Activated CD4-positive, alpha-beta T cell treated with anti-CD3 and anti-CD28 coated beads for 24 hours (primary cell): ENCODE measurements at regions not wholly inside any gene's neighbourhood (a gene's known extent, or its start where the extent isn't known, plus 50 kb on each side); places are given as distances from the start of the nearest gene placed in this dataset.

Source experiments
- DNase-seq, 2 donors: peaks; one replicate each; pipeline ENCODE4 v3.0.0-alpha.2; 2020; ENCODE audit warnings: low read depth in 2 of 2

- DNase-seq, result no peak
Measured at GRCh38 chr1:38719880-38720279, 139.7 kb downstream of the RRAGC start.

GRCh38 chr1:38718031-38718430, 141.5 kb downstream of the RRAGC start:
- no peak for DNase-seq

GRCh38 chr1:38716229-38716628, 143.3 kb downstream of the RRAGC start:
- DNase-seq, result no peak

GRCh38 chr1:38715415-38715814, 144.2 kb downstream of the RRAGC start:
- DNase-seq, result no peak

- no peak for DNase-seq
Measured at GRCh38 chr1:38712046-38712445, 147.5 kb downstream of the RRAGC start.

- no peak for DNase-seq
Measured at GRCh38 chr1:38708701-38709258, 150.8 kb downstream of the RRAGC start.

GRCh38 chr1:38701088-38701487, 158.5 kb downstream of the RRAGC start:
- no peak for DNase-seq

- DNase-seq, result no peak
Measured at GRCh38 chr1:38700077-38700470, 159.5 kb downstream of the RRAGC start.

GRCh38 chr1:38699330-38700076, 160.1 kb downstream of the RRAGC start:
- DNase-seq, result no peak

- DNase-seq, result no peak
Measured at GRCh38 chr1:38697387-38697786, 162.2 kb downstream of the RRAGC start.

GRCh38 chr1:38696371-38696770, 163.2 kb downstream of the RRAGC start:
- DNase-seq, result no peak

GRCh38 chr1:38693759-38694158, 165.8 kb downstream of the RRAGC start:
- no peak for DNase-seq

- DNase-seq, result no peak
Measured at GRCh38 chr1:38693031-38693430, 166.5 kb downstream of the RRAGC start.

- DNase-seq, result no peak
Measured at GRCh38 chr1:38690790-38691449, 168.7 kb downstream of the RRAGC start.

GRCh38 chr1:38686927-38687255, 172.7 kb downstream of the RRAGC start:
- no peak for DNase-seq

- no peak for DNase-seq
Measured at GRCh38 chr1:38686167-38686926, 173.2 kb downstream of the RRAGC start.

- DNase-seq, result no peak
Measured at GRCh38 chr1:38685388-38685787, 174.2 kb downstream of the RRAGC start.

GRCh38 chr1:38680801-38681510, 178.6 kb downstream of the RRAGC start:
- no peak for DNase-seq

GRCh38 chr1:38677756-38678155, 181.8 kb downstream of the RRAGC start:
- no peak for DNase-seq

GRCh38 chr1:38677311-38677710, 182.3 kb downstream of the RRAGC start:
- no peak for DNase-seq

- DNase-seq, result no peak
Measured at GRCh38 chr1:38672692-38673091, 186.9 kb downstream of the RRAGC start.

- DNase-seq, result no peak
Measured at GRCh38 chr1:38671221-38671620, 188.4 kb downstream of the RRAGC start.
